GM23248 (cell line): ENCODE measurements at regions not wholly inside any gene's neighbourhood (a gene's known extent, or its start where the extent isn't known, plus 50 kb on each side); places are given as distances from the start of the nearest gene placed in this dataset.

Experiments
- EZH2 ChIP-seq: fragments of 200-600 bp; sonication (generic); IDR thresholded peaks from 2 replicates; pipeline ENCODE4 v1.6.1; 2018; ENCODE audit warnings: antibody characterized with exemption, mild to moderate bottlenecking; ENCODE audit not compliant: insufficient read depth, poor library complexity, severe bottlenecking
- EZH2phosphoT487 ChIP-seq: fragments of 200-600 bp; sonication (generic); IDR thresholded peaks from 2 replicates; pipeline ENCODE4 v1.6.1; 2018; ENCODE audit warnings: antibody characterized with exemption, moderate library complexity, mild to moderate bottlenecking, low read depth; ENCODE audit not compliant: insufficient read depth

GRCh38 chr15:26087881-26088280 is 224.8 kb upstream of the ATP10A start:
- TF ChIP-seq EZH2 (no peak), EZH2phosphoT487 (no peak)
